ENCODE measurements at regions not wholly inside any gene's neighbourhood (a gene's known extent, or its start where the extent isn't known, plus 50 kb on each side); places are given as distances from the start of the nearest gene placed in this dataset.

- CTCF ChIA-PET: no interaction called here
- 0% methylated on average over 1 of the region's 1 CpG for WGBS (ENCODE audit: insufficient coverage, insufficient replicate concordance, low lambda C conversion rate, missing lambda C conversion rate)
- Histone ChIP-seq H3K4me2 (ENCODE audit: control insufficient read depth, insufficient read depth) (no peak overlapping the region), H3K9me3 (replicated peaks; ENCODE audit: control insufficient read depth, insufficient read depth, low read length) (no peaks in the 10 kb centered on the region; the same call in 1 of the 3 replicates), H2AFZ (ENCODE audit: control insufficient read depth, low read depth, low read length) (no peak overlapping the region), H3K4me1 (ENCODE audit: control insufficient read depth, insufficient read depth, low read length) (no peaks in the 10 kb centered on the region), H3K27me3 (replicated peaks in 1 of 2; ENCODE audit: control insufficient read depth in 2 of 2, insufficient read depth in 2 of 2, low read length in 1 of 2) (no peaks in the 10 kb centered on the region), H3K4me3 (no peak overlapping the region), H3K79me2 (ENCODE audit: control insufficient read depth, insufficient read depth, low read length) (no peaks in the 10 kb centered on the region), H3K27ac (ENCODE audit: control insufficient read depth, insufficient read depth) (no peak overlapping the region), H3K9ac (ENCODE audit: control insufficient read depth, insufficient read depth, low read length) (no peak overlapping the region), H3K36me3 (ENCODE audit: control insufficient read depth in 2 of 2, insufficient read depth in 2 of 2, low read length in 1 of 2) (no peaks in the 10 kb centered on the region), H4K20me1 (ENCODE audit: control insufficient read depth, insufficient read depth) (no peaks in the 10 kb centered on the region)
- FAIRE-seq: no peak
- intact Hi-C loops (cut with micrococcal nuclease; ENCODE audit: unreplicated experiment): no loop called here
- SMC1A ChIA-PET (ENCODE audit: uncharacterized antibody, unreplicated experiment): interaction anchor here (0.9 to 1.3 kb wide), 3 partner anchors 31 to 94 kb away, joined by 3 read pairs; no protein-coding TSS in a partner anchor
- RAD21 ChIA-PET (ENCODE audit: unreplicated experiment): no interaction called here
- DNase-seq (ENCODE audit: low read depth, low spot score): no peak
- in situ Hi-C loops (cut with MboI): no loop called here
- POLR2A ChIA-PET: no interaction called here
- BruUV-seq (replicated peaks): no TSS peak
- no peak for TF ChIP-seq ZNF274 (IDR thresholded peaks at IDR 0.05; ENCODE audit: insufficient read depth, insufficient read length)
- no peak for TF ChIP-seq E2F4 (IDR thresholded peaks at IDR 0.05; ENCODE audit: low read depth, low read length)
- TF ChIP-seq SIX5 (IDR thresholded peaks at IDR 0.05; ENCODE audit: low read depth, low read length, severe bottlenecking): no peak
- TF ChIP-seq, protein P1, sequence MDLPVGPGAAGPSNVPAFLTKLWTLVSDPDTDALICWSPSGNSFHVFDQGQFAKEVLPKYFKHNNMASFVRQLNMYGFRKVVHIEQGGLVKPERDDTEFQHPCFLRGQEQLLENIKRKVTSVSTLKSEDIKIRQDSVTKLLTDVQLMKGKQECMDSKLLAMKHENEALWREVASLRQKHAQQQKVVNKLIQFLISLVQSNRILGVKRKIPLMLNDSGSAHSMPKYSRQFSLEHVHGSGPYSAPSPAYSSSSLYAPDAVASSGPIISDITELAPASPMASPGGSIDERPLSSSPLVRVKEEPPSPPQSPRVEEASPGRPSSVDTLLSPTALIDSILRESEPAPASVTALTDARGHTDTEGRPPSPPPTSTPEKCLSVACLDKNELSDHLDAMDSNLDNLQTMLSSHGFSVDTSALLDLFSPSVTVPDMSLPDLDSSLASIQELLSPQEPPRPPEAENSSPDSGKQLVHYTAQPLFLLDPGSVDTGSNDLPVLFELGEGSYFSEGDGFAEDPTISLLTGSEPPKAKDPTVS (IDR thresholded peaks at IDR 0.05; ENCODE audit: low read depth, low read length): no peak
- no peak for TF ChIP-seq POLR2A (IDR thresholded peaks at IDR 0.05; ENCODE audit: low read depth, low read length)
- no peak for TF ChIP-seq ZBED1 (IDR thresholded peaks at IDR 0.05; ENCODE audit: borderline replicate concordance)
- no peak for ATAC-seq
Observed at GRCh38 chr11:11090495-11090894, 232.6 kb upstream of the ZBED5 start.

DNA sequence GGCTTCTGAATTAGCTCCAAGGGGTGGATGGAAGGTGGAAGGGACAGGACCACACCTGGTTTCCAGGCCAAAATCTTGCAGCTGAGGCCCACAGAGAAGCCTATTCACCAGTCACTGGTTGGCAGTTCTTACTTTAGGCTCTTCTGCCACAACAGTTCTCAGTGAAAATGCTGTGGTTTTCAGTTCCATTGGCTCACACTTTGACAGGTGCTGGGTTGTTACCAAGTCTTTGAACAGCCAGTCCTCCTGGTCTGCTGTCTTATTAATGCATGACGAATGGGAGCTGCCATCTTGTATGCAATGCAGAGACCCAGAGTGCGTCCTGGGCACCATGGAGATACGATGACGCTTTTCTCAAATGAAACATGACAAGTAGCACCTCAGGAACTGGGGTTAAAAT lies 232.0 kb upstream of the ZBED5 start:
- no peaks in the 10 kb centered on the region for H4K20me1 ChIP-seq (ENCODE audit: control insufficient read depth, insufficient read depth)
- H3K36me3 ChIP-seq (ENCODE audit: control insufficient read depth in 2 of 2, insufficient read depth in 2 of 2, low read length in 1 of 2): no peaks in the 10 kb centered on the region
- H3K27ac ChIP-seq (ENCODE audit: control insufficient read depth, insufficient read depth): no peak overlapping the region
- ChIA-PET RAD21 (ENCODE audit: unreplicated experiment) (no interaction called here), CTCF (no interaction called here), SMC1A (ENCODE audit: uncharacterized antibody, unreplicated experiment) (no interaction called here), POLR2A (no interaction called here)
- no peaks in the 10 kb centered on the region for H3K79me2 ChIP-seq (ENCODE audit: control insufficient read depth, insufficient read depth, low read length)
- no peaks in the 10 kb centered on the region for H3K4me1 ChIP-seq (ENCODE audit: control insufficient read depth, insufficient read depth, low read length)
- H2AFZ ChIP-seq (ENCODE audit: control insufficient read depth, low read depth, low read length): no peak overlapping the region
- ATAC-seq (peak; percentile 67), FAIRE-seq (no peak), DNase-seq (ENCODE audit: low read depth, low spot score) (no peak)
- H3K9me3 ChIP-seq (replicated peaks; ENCODE audit: control insufficient read depth, insufficient read depth, low read length): no peaks in the 10 kb centered on the region; the same call in 1 of the 3 replicates
- H3K27me3 ChIP-seq (replicated peaks in 1 of 2; ENCODE audit: control insufficient read depth in 2 of 2, insufficient read depth in 2 of 2, low read length in 1 of 2): no peaks in the 10 kb centered on the region
- 13% methylated on average over 4 of the region's 4 CpGs for WGBS (ENCODE audit: insufficient coverage, insufficient replicate concordance, low lambda C conversion rate, missing lambda C conversion rate)
- in situ Hi-C loops (cut with MboI): no loop called here
- no TSS peak for BruUV-seq (replicated peaks)
- H3K4me2 ChIP-seq (ENCODE audit: control insufficient read depth, insufficient read depth): no peak overlapping the region
- H3K4me3 ChIP-seq: no peak overlapping the region
- no peak overlapping the region for H3K9ac ChIP-seq (ENCODE audit: control insufficient read depth, insufficient read depth, low read length)
- intact Hi-C loops (cut with micrococcal nuclease; ENCODE audit: unreplicated experiment): no loop called here
- TF ChIP-seq JUND (IDR thresholded peaks at IDR 0.05; ENCODE audit: low read depth, low read length): no peak
- TF ChIP-seq PKNOX1 (IDR thresholded peaks at IDR 0.05): no peak
- TF ChIP-seq TARDBP (IDR thresholded peaks at IDR 0.05; ENCODE audit: borderline replicate concordance): no peak
- no peak for TF ChIP-seq RELA (IDR thresholded peaks at IDR 0.05; ENCODE audit: borderline replicate concordance, partially characterized antibody)
- no peak for TF ChIP-seq ZZZ3 (IDR thresholded peaks at IDR 0.05; ENCODE audit: control insufficient read depth, insufficient read length, low read depth)
- no peak for TF ChIP-seq HDGF (IDR thresholded peaks at IDR 0.05)
- TF ChIP-seq, protein P2, sequence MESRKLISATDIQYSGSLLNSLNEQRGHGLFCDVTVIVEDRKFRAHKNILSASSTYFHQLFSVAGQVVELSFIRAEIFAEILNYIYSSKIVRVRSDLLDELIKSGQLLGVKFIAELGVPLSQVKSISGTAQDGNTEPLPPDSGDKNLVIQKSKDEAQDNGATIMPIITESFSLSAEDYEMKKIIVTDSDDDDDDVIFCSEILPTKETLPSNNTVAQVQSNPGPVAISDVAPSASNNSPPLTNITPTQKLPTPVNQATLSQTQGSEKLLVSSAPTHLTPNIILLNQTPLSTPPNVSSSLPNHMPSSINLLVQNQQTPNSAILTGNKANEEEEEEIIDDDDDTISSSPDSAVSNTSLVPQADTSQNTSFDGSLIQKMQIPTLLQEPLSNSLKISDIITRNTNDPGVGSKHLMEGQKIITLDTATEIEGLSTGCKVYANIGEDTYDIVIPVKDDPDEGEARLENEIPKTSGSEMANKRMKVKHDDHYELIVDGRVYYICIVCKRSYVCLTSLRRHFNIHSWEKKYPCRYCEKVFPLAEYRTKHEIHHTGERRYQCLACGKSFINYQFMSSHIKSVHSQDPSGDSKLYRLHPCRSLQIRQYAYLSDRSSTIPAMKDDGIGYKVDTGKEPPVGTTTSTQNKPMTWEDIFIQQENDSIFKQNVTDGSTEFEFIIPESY (IDR thresholded peaks at IDR 0.05): no peak
- no peak for TF ChIP-seq EGR1 (IDR thresholded peaks at IDR 0.05; ENCODE audit: borderline replicate concordance in 1 of 2, low read depth in 2 of 2, low read length in 2 of 2)
- no peak for TF ChIP-seq RCOR1 (conservative IDR thresholded peaks at IDR 0.05; ENCODE audit: low read depth, low read length)
